ENCODE measurements at regions not wholly inside any gene's neighbourhood (a gene's known extent, or its start where the extent isn't known, plus 50 kb on each side); places are given as distances from the start of the nearest gene placed in this dataset.

- TF ChIP-seq CTCF (IDR thresholded peaks at IDR 0.05; ENCODE audit: low read length) (no peak), EZH2 (optimal IDR thresholded peaks at IDR 0.05; ENCODE audit: low read depth, low read length) (no peak)
Observed at GRCh38 chr10:56288403-56288802, 72.7 kb downstream of the ZWINT start.
